ENCODE measurements at regions not wholly inside any gene's neighbourhood (a gene's known extent, or its start where the extent isn't known, plus 50 kb on each side); places are given as distances from the start of the nearest gene placed in this dataset.

DNA sequence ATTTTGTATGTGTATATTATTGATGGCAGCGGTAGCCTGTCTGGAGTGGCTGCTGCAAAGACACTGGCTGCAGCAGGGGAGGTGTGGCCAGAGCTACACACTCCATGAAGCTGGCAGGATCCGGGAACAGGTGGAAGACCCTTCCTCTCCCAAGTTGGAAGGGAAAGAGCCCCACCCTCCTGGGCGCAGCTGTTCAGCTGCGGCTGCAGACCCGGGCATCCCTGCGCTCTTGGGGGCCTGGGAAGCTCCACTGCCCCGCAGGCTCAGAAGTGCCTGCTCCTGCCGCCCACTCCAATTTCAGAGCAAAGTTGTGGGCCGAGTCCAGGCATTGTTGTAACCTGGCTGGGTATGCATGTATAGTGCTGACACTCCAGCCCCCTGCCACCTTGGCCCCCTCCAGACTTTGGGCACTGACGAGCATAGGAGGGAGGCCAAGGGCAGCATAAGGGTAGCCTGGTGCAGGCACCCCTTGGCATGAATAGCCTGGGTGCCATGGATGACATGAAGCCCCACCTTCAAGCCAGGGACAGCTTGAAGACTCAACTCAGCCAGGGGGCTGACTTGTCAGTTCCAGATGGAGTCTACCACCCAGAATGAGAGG is 90.7 kb upstream of the TMEM168 start:
- DNase-seq, result no peak

GRCh38 chr7:112877691-112878460 is 87.7 kb upstream of the TMEM168 start:
- no peak for DNase-seq

GRCh38 chr7:112876877-112877276 is 86.7 kb upstream of the TMEM168 start:
- no peak for DNase-seq

- no peak for DNase-seq
These were observed 84.7 kb upstream of the TMEM168 start for GRCh38 chr7:112874909-112875308.

- DNase-seq, result no peak
These were observed 83.8 kb upstream of the TMEM168 start for GRCh38 chr7:112873831-112874553.

DNA sequence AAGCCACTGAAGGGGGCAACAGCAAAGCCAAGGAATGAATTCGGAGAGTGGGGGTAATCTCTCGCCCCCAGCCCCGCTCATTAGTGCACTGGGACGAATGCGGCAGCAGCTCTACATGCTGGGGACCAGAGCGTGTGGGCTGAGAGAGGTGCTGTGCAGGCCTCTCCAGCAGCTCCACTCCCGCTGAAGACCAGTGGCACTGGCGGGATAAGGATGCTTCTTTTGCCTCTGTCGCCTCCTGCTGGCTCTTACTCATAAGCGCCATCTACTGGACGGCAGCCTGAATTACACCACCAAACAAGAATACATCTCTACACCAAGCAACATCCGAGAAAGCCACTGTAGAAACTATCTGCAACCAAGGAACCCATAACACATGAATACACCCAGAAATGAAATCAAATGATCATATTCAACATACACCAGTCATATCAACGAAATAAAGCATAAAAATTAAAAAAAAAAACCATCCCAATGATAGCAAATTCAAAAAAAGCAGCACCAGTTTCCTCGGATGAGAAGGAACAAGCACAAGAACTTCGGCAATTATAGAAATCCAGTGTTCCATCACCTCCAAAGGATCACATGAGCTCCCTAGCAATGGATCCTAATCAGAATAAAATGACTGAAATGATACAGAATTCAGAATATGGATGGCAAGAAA is 79.0 kb upstream of the TMEM168 start:
- DNase-seq, result peak; percentile 41

DNA sequence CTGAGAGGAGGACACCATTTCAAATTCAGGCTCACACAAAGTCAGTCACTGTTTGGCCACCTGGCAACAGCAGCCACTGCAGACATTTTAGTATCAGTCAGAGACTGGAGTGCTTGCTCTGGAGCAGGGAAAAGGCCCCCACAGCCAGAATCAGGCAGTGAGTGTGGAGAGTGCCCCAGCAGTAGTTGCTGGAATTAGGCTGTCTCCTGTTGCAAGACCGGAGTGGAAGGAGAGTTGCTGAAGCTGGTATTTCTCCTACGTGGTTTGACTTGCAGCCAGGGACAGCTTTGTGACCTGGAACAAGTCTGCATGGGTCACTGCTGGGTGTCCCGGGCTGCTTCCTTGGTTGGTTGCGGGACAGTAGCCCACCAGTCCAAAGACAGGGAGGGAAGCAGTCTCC is 78.4 kb upstream of the TMEM168 start:
- DNase-seq, result no peak

GRCh38 chr7:112866424-112866823 is 76.2 kb upstream of the TMEM168 start:
- no peak for DNase-seq

DNA sequence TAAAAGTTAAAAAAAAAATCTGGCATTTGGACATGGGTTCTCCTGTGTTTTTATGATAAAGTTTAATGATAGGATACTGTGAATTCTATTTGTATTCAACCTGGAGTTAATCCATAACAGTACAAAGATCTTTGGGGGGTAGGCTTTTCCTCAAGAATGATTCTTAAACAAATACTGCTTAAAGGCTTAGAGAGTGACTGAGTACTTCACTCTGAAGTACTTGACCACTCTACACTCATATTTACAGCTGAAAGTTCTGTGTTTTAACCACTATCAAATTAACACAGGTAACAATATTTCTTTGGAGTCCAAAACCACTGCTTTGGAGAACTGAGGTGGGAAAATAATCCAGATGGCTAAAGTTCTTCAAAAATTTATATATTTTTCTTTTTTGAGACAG is 74.2 kb upstream of the TMEM168 start:
- no peak for DNase-seq

- DNase-seq, result no peak
These were observed 68.6 kb upstream of the TMEM168 start for GRCh38 chr7:112858838-112859237.

DNA sequence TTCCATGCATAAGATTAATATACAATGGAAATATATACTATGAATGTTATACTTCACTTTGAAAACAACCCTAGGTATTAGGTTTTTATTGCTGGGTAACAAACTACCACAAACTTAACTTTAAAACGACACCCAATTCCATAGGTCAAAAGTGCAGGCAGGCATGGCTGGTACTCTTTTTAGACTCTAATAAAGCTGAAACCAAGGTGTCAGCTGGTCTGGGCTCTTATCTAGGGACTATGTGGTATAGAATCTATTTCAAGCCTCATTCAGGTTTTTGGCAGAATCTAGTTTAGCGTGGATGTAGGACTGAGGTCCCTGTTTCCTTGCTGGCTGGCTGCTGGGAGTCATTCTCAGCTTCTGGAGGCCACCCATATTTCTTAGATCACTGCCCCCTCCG is 65.0 kb upstream of the TMEM168 start:
- no peak for DNase-seq

GRCh38 chr7:112854169-112854568 is 64.0 kb upstream of the TMEM168 start:
- DNase-seq, result no peak

DNA sequence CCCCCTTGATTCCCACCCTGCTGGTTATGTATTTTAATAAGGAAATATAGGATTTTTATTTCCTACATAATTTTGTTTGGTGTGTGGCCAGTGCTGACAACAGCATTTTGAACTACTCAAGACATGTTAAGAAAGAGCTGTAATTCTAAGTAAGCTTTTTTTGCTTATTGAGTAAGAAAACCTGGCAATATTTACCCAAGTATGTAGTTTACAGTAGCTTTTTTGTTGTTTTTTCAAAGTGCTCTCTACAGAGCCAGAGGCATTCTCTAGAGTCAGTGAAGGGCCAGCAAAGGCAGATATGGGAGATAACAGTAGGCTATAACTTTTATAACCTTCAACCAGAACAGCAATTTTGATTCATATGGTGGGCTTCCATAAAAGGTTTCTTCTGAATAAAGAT is 63.2 kb upstream of the TMEM168 start:
- DNase-seq, result no peak

GRCh38 chr7:112843151-112843550 is 53.0 kb upstream of the TMEM168 start:
- no peak for DNase-seq

Measured in activated CD4-positive, alpha-beta T cell treated with anti-CD3 and anti-CD28 coated beads, Interleukin-2, amount 50 U/mL, for 1 hour (primary cell).